ENCODE measurements at regions not wholly inside any gene's neighbourhood (a gene's known extent, or its start where the extent isn't known, plus 50 kb on each side); places are given as distances from the start of the nearest gene placed in this dataset.

GRCh38 chr1:36706416-36706815, 223.7 kb upstream of the CSF3R start:
- TF ChIP-seq EZH2 (IDR thresholded peaks at IDR 0.05) (no peak), POLR2AphosphoS5 (IDR thresholded peaks at IDR 0.05; ENCODE audit: borderline replicate concordance, low read depth, low read length) (no peak), FOXP2 (optimal IDR thresholded peaks at IDR 0.05; ENCODE audit: control extremely low read depth, extremely low read length, insufficient read depth) (no peak)
